HG03103 (cell line): ENCODE measurements at regions not wholly inside any gene's neighbourhood (a gene's known extent, or its start where the extent isn't known, plus 50 kb on each side); places are given as distances from the start of the nearest gene placed in this dataset.

Experiments
- ATAC-seq: cut with Tn5 transposase; IDR thresholded peaks from one replicate; pipeline ENCODE4 v1.9.1; 2021; ENCODE audit warnings: low read depth; ENCODE audit not compliant: unreplicated experiment

- ATAC-seq = no peak
Measured at GRCh38 chr2:34909992-34910705, 1311.0 kb upstream of the FAM98A start.

- no peak for ATAC-seq
Measured at GRCh38 chr2:34907812-34908211, 1308.7 kb upstream of the FAM98A start.

GRCh38 chr2:34901739-34902138 lies 1302.6 kb upstream of the FAM98A start:
- no peak for ATAC-seq

- no peak for ATAC-seq
Measured at GRCh38 chr2:34899079-34899478, 1300.0 kb upstream of the FAM98A start.

GRCh38 chr2:34892766-34893165 lies 1293.7 kb upstream of the FAM98A start:
- no peak for ATAC-seq

GRCh38 chr2:34892256-34892655 lies 1293.2 kb upstream of the FAM98A start:
- ATAC-seq = no peak

GRCh38 chr2:34875091-34875745 lies 1276.1 kb upstream of the FAM98A start:
- no peak for ATAC-seq

GRCh38 chr2:34853646-34854045 lies 1254.5 kb upstream of the FAM98A start:
- no peak for ATAC-seq

GRCh38 chr2:34851804-34852203 lies 1252.7 kb upstream of the FAM98A start:
- no peak for ATAC-seq

GRCh38 chr2:34849827-34850226 lies 1250.7 kb upstream of the FAM98A start:
- ATAC-seq = no peak

GRCh38 chr2:34848691-34849090 lies 1249.6 kb upstream of the FAM98A start:
- no peak for ATAC-seq

- ATAC-seq = no peak
Measured at GRCh38 chr2:34848132-34848531, 1249.0 kb upstream of the FAM98A start.

- no peak for ATAC-seq
Measured at GRCh38 chr2:34844629-34845028, 1245.5 kb upstream of the FAM98A start.

- ATAC-seq = no peak
Measured at GRCh38 chr2:34838408-34838807, 1239.3 kb upstream of the FAM98A start.

- ATAC-seq = no peak
Measured at GRCh38 chr2:34836361-34836760, 1237.3 kb upstream of the FAM98A start.

GRCh38 chr2:34831096-34831495 lies 1232.0 kb upstream of the FAM98A start:
- ATAC-seq = no peak

GRCh38 chr2:34828481-34828880 lies 1229.4 kb upstream of the FAM98A start:
- no peak for ATAC-seq

GRCh38 chr2:34827398-34827797 lies 1228.3 kb upstream of the FAM98A start:
- no peak for ATAC-seq

- no peak for ATAC-seq
Measured at GRCh38 chr2:34825686-34826085, 1226.6 kb upstream of the FAM98A start.

GRCh38 chr2:34822616-34823015 lies 1223.5 kb upstream of the FAM98A start:
- ATAC-seq = no peak

GRCh38 chr2:34815052-34815741 lies 1216.1 kb upstream of the FAM98A start:
- no peak for ATAC-seq

GRCh38 chr2:34810456-34810855 lies 1211.4 kb upstream of the FAM98A start:
- ATAC-seq = no peak
